Neuronal stem cell (in vitro differentiated cells): ENCODE measurements at regions not wholly inside any gene's neighbourhood (a gene's known extent, or its start where the extent isn't known, plus 50 kb on each side); places are given as distances from the start of the nearest gene placed in this dataset.
A peak's percentile ranks its signal among the peaks of the same experiment; 100 is the strongest.

Experiments
- DNase-seq: peaks from one replicate; pipeline ENCODE4 v3.0.0-alpha.2; 2013; ENCODE audit warnings: low spot score
- H2AFZ ChIP-seq: one replicate; pipeline ENCODE4 v1.6.1; 2013; ENCODE audit warnings: mild to moderate bottlenecking, low read length, inconsistent platforms
- H2AK5ac ChIP-seq: 2 replicates; pipeline ENCODE4 v1.6.1; 2013; ENCODE audit warnings: low read depth, mild to moderate bottlenecking, inconsistent platforms, low read length, moderate library complexity, mixed read lengths
- H2BK120ac ChIP-seq: 2 replicates; pipeline ENCODE4 v1.6.1; 2013; ENCODE audit warnings: low read depth, mild to moderate bottlenecking, inconsistent platforms, low read length, moderate library complexity, mixed read lengths
- H2BK12ac ChIP-seq: one replicate; pipeline ENCODE4 v1.6.1; 2013; ENCODE audit warnings: low read length, inconsistent platforms
- H2BK15ac ChIP-seq: 2 replicates; pipeline ENCODE4 v1.6.1; 2013; ENCODE audit warnings: mild to moderate bottlenecking, low read length, inconsistent platforms, mixed read lengths
- H2BK5ac ChIP-seq: one replicate; pipeline ENCODE4 v1.6.1; 2013; ENCODE audit warnings: inconsistent platforms, mild to moderate bottlenecking, low read length, moderate library complexity
- H3K14ac ChIP-seq: one replicate; pipeline ENCODE4 v1.6.1; 2013; ENCODE audit warnings: low read length, inconsistent platforms
- H3K18ac ChIP-seq: 2 replicates; pipeline ENCODE4 v1.6.1; 2013; ENCODE audit warnings: low read length, inconsistent platforms
- H3K23ac ChIP-seq: 2 replicates; pipeline ENCODE4 v1.6.1; 2013; ENCODE audit warnings: low read depth, mild to moderate bottlenecking, mixed read lengths, low read length, inconsistent platforms; ENCODE audit not compliant: poor library complexity
- H3K27ac ChIP-seq: replicated peaks from 3 replicates; pipeline ENCODE4 v1.5.1; 2013; ENCODE audit warnings: low read length, inconsistent platforms
- H3K27me3 ChIP-seq, 3 experiments: 2 replicates each; pipeline ENCODE4 v1.6.1; 2013; ENCODE audit warnings: low read length in 3 of 3, mild to moderate bottlenecking in 2 of 3, inconsistent platforms in 1 of 3, low read depth in 1 of 3, mixed read lengths in 1 of 3, moderate library complexity in 1 of 3; ENCODE audit not compliant: control insufficient read depth in 3 of 3, insufficient read depth in 3 of 3
- H3K36me3 ChIP-seq, 2 donors: replicated peaks in 1 of 2; 2 replicates each; pipeline ENCODE4 v1.6.1; 2013; ENCODE audit warnings: low read length in 2 of 2; ENCODE audit not compliant: control insufficient read depth in 2 of 2, insufficient read depth in 2 of 2
- H3K4ac ChIP-seq: 2 replicates; pipeline ENCODE4 v1.6.1; 2013; ENCODE audit warnings: inconsistent platforms, mild to moderate bottlenecking, low read length, moderate library complexity
- H3K4me1 ChIP-seq, 2 donors: 1 replicate in 1 of 2; 2 replicates in 1 of 2; pipeline ENCODE4 v1.6.1; 2013; ENCODE audit warnings: low read length in 2 of 2, low read depth in 1 of 2; ENCODE audit not compliant: control insufficient read depth in 2 of 2, insufficient read depth in 1 of 2
- H3K4me2 ChIP-seq: one replicate; pipeline ENCODE4 v1.6.1; 2013; ENCODE audit warnings: mild to moderate bottlenecking, low read length, inconsistent platforms; ENCODE audit not compliant: insufficient read depth, poor library complexity, severe bottlenecking
- H3K4me3 ChIP-seq, 2 donors: 2 replicates each; pipeline ENCODE4 v1.5.1; 2013; ENCODE audit warnings: low read length in 2 of 2, mild to moderate bottlenecking in 2 of 2, inconsistent platforms in 1 of 2, moderate library complexity in 1 of 2
- H3K79me1 ChIP-seq: one replicate; pipeline ENCODE4 v1.6.1; 2013; ENCODE audit warnings: low read depth, mild to moderate bottlenecking, inconsistent platforms, low read length, moderate library complexity
- H3K9ac ChIP-seq: one replicate; pipeline ENCODE4 v1.6.1; 2013; ENCODE audit warnings: mild to moderate bottlenecking, low read depth, low read length, inconsistent platforms; ENCODE audit not compliant: poor library complexity
- H3K9me3 ChIP-seq, 2 donors: replicated peaks in 1 of 2; 2 replicates each; pipeline versions ENCODE3 to v1.6.1; 2013; ENCODE audit warnings: low read length in 2 of 2, mild to moderate bottlenecking in 2 of 2, inconsistent platforms in 1 of 2, low read depth in 1 of 2, mixed read lengths in 1 of 2, moderate library complexity in 1 of 2; ENCODE audit not compliant: control insufficient read depth in 2 of 2, insufficient read depth in 1 of 2
- H4K8ac ChIP-seq: one replicate; pipeline ENCODE4 v1.6.1; 2013; ENCODE audit warnings: low read depth, mild to moderate bottlenecking, inconsistent platforms, low read length, moderate library complexity
- H4K91ac ChIP-seq: one replicate; pipeline ENCODE4 v1.6.1; 2013; ENCODE audit warnings: low read length, low read depth, mild to moderate bottlenecking, inconsistent platforms; ENCODE audit not compliant: poor library complexity
- whole genome bisulfite sequencing, 2 donors: extraction: QIAGEN DNeasy Blood & Tissue Kit; methylation state at CpG; one replicate each; pipeline ENCODE4 v1.1.7; 2013; ENCODE audit warnings: missing lambda C conversion rate in 2 of 2, mixed read lengths in 1 of 2; ENCODE audit not compliant: insufficient read length in 2 of 2, insufficient replicate concordance in 1 of 2; ENCODE audit errors: extremely low coverage in 2 of 2; 5-methylcytosine and 5-hydroxymethylcytosine counted together

DNA sequence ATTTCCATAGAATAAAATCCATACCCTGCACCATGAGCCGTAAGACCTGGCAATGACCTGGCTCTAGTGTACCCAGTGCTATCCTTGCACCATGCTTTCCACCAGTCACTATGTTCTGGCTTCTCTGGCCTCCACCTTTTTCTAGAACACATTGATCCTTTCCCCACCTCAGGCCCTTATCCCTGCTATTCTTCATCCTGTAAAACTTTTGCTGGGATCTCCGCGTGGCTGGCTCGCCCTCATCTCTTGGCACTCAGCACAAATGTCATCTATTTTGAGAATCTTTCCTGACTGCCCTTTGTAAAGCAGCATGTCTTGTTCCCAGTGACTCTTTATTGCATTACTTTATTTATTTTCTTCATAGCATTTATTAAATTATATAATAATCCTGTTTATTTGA is 169.8 kb upstream of the B3GALT2 start:
- H3K36me3 ChIP-seq, result no peaks in the 10 kb centered on the region
- H3K9me3 ChIP-seq, result no peaks in the 10 kb centered on the region
- no peaks in the 10 kb centered on the region for H3K27me3 ChIP-seq
- H2BK15ac ChIP-seq, result no peak overlapping the region
- no peak overlapping the region for H3K14ac ChIP-seq
- H2AK5ac ChIP-seq, result no peak overlapping the region
- no peak overlapping the region for H2AFZ ChIP-seq
- H3K4me2 ChIP-seq, result no peak overlapping the region
- no peak overlapping the region for H4K91ac ChIP-seq
- H3K23ac ChIP-seq, result no peak overlapping the region
- no peak overlapping the region for H3K27ac ChIP-seq
- no peak overlapping the region for H3K4me3 ChIP-seq
- DNase-seq, result no peak
- no peak overlapping the region for H3K4ac ChIP-seq
- H2BK120ac ChIP-seq, result no peak overlapping the region
- H3K18ac ChIP-seq, result no peak overlapping the region
- no peak overlapping the region for H3K9ac ChIP-seq
- no peak overlapping the region for H2BK5ac ChIP-seq
- no peaks in the 10 kb centered on the region for H3K79me1 ChIP-seq
- H2BK12ac ChIP-seq, result no peak overlapping the region
- no peak overlapping the region for H4K8ac ChIP-seq
- WGBS, 2 donors, result no CpG with 5 or more reads among the region's 4 CpGs
- no peaks in the 10 kb centered on the region for H3K4me1 ChIP-seq

DNA sequence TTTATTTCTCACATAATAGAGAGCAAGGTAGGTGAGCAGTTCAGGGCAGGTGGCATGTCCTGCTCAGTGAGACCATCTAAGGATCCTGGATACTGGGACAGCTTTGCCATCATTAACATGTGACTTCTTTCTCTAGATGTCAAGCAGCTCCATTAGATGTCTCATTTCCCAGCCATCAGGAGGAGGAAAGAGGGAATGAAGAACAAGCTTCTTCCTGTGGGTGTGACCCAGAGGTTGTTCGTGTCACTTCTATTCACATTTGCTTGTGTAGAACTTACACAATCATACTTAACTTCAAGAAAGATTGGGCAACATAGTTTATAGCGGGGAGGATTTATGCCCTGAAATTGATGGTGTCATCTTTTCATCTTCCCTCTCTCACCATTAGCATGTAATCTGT is 169.2 kb upstream of the B3GALT2 start:
- no peak overlapping the region for H2AFZ ChIP-seq
- no peaks in the 10 kb centered on the region for H3K9me3 ChIP-seq
- H3K4me2 ChIP-seq, result no peak overlapping the region
- no CpG with 5 or more reads among the region's 2 CpGs for WGBS, 2 donors
- no peaks in the 10 kb centered on the region for H3K27me3 ChIP-seq
- no peak overlapping the region for H3K4me3 ChIP-seq
- no peak overlapping the region for H3K4ac ChIP-seq
- no peak overlapping the region for H3K27ac ChIP-seq
- H3K14ac ChIP-seq, result no peak overlapping the region
- no peak for DNase-seq
- H3K79me1 ChIP-seq, result no peaks in the 10 kb centered on the region
- no peak overlapping the region for H2BK120ac ChIP-seq
- H2BK12ac ChIP-seq, result no peak overlapping the region
- no peak overlapping the region for H2BK15ac ChIP-seq
- H3K18ac ChIP-seq, result no peak overlapping the region
- H3K36me3 ChIP-seq, result no peaks in the 10 kb centered on the region
- no peak overlapping the region for H2BK5ac ChIP-seq
- H4K8ac ChIP-seq, result no peak overlapping the region
- H3K9ac ChIP-seq, result no peak overlapping the region
- H3K23ac ChIP-seq, result no peak overlapping the region
- no peaks in the 10 kb centered on the region for H3K4me1 ChIP-seq
- no peak overlapping the region for H4K91ac ChIP-seq
- no peak overlapping the region for H2AK5ac ChIP-seq

DNA sequence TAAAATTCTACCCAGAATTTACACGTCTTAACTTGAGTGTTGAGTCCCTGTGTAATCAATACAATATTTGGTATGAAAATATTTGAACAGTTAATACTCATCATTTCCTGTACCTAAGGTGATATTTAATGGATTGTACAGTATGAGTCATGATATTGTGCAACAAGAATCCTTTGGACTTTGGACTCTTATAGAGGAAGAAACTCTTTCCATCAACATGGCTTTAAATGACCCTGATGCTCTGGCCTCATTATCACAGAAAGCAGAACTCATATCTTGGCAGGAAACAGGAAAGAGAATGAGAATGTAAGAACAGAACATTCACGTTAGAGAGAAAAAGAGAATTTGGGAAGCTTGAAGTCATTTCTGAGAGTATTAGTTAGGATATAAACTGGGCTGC is 168.8 kb upstream of the B3GALT2 start:
- Histone ChIP-seq H4K8ac (no peak overlapping the region), H3K9me3 (no peaks in the 10 kb centered on the region), H3K27me3 (no peaks in the 10 kb centered on the region), H3K14ac (no peak overlapping the region), H3K27ac (no peak overlapping the region), H3K4ac (no peak overlapping the region), H3K9ac (no peak overlapping the region), H2AFZ (no peak overlapping the region), H3K18ac (no peak overlapping the region), H3K79me1 (no peaks in the 10 kb centered on the region), H2BK15ac (no peak overlapping the region), H3K4me1 (no peaks in the 10 kb centered on the region), H2BK12ac (no peak overlapping the region), H4K91ac (no peak overlapping the region), H2AK5ac (no peak overlapping the region), H2BK120ac (no peak overlapping the region), H3K23ac (no peak overlapping the region), H3K4me3 (no peak overlapping the region), H2BK5ac (no peak overlapping the region), H3K4me2 (no peak overlapping the region), H3K36me3 (no peaks in the 10 kb centered on the region)
- DNase-seq, result no peak
- WGBS, 2 donors, result no CpG with 5 or more reads among the region's 2 CpGs

DNA sequence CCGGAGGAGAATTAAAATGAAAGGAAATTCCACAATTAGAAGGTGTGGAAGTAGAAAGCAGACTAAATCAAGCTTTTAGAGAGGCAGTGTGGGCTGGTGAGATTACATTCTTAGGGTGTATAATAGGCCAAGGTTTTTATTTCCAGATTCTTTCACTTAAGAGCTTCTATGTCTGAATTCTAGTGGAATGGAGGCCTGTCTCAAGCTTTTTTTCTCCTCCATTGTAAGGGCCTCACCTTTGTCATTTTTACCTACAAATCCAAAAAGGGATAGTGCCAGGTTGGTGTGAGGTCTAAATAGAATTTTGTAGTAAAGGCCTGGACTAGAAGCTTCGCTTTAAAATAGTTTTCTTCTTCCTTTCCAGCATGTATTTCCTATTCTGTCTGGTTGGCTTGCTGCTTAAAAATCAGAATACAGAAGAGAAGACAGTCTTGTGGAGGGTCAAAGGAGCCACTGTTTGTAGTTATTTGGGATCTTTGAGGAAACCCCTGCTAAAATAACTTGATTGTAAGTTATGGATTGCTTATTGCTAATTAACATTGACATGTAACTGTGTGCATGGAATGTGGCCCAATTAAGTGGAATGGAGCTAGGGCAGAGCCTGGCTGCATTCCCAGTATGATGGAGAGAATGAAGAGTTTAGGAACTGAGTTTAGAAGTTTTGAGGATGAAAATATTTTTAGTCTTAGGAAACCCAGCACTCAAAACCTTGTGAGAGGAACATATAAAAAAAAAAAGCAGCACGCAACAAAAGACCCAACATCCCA is 162.5 kb upstream of the B3GALT2 start:
- no peak overlapping the region for H3K27ac ChIP-seq
- no CpG with 5 or more reads among the region's 3 CpGs for WGBS, 2 donors
- no peak overlapping the region for H3K9ac ChIP-seq
- no peak overlapping the region for H4K8ac ChIP-seq
- no peak overlapping the region for H2AK5ac ChIP-seq
- no peak overlapping the region for H3K14ac ChIP-seq
- peak overlapping the region; percentile 66 for H2AFZ ChIP-seq
- H3K4me2 ChIP-seq, result no peak overlapping the region
- H3K18ac ChIP-seq, result no peak overlapping the region
- no peak overlapping the region for H2BK12ac ChIP-seq
- no peaks in the 10 kb centered on the region for H3K79me1 ChIP-seq
- no peak overlapping the region for H2BK15ac ChIP-seq
- H3K4me3 ChIP-seq, result no peak overlapping the region
- H3K36me3 ChIP-seq, result no peaks in the 10 kb centered on the region
- H2BK120ac ChIP-seq, result no peak overlapping the region
- no peak overlapping the region for H3K4ac ChIP-seq
- no peak for DNase-seq
- H4K91ac ChIP-seq, result no peak overlapping the region
- no peak overlapping the region for H2BK5ac ChIP-seq
- H3K4me1 ChIP-seq, result peaks cover 2 to 7% of the 10 kb centered on the region in 2 donors
- no peak overlapping the region for H3K23ac ChIP-seq
- no peaks in the 10 kb centered on the region for H3K27me3 ChIP-seq
- no peaks in the 10 kb centered on the region for H3K9me3 ChIP-seq
